PFSK-1 (cell line): ENCODE measurements at regions not wholly inside any gene's neighbourhood (a gene's known extent, or its start where the extent isn't known, plus 50 kb on each side); places are given as distances from the start of the nearest gene placed in this dataset.

Experiments
- FOXP2 ChIP-seq: optimal IDR thresholded peaks from 2 replicates; pipeline ENCODE3; 2011; ENCODE audit warnings: borderline replicate concordance, control low read depth, inconsistent platforms; ENCODE audit not compliant: insufficient read depth; ENCODE audit errors: extremely low read length, extremely low read depth
- POLR2AphosphoS5 ChIP-seq: IDR thresholded peaks from 2 replicates; pipeline ENCODE4 v1.6.1; 2012; ENCODE audit warnings: low read depth, mild to moderate bottlenecking, control low read depth, low read length, moderate library complexity
- SIN3A ChIP-seq: IDR thresholded peaks from 2 replicates; pipeline ENCODE4 v1.6.1; 2012; ENCODE audit warnings: mild to moderate bottlenecking, low read length, moderate library complexity, borderline replicate concordance; ENCODE audit not compliant: insufficient read depth
- TAF1 ChIP-seq: IDR thresholded peaks from 2 replicates; pipeline ENCODE4 v1.6.1; 2012; ENCODE audit warnings: low read length, control low read depth, borderline replicate concordance; ENCODE audit not compliant: insufficient read depth
- TF ChIP-seq, protein P1 (sequence below), 2 experiments: IDR thresholded peaks; 2 replicates each; pipeline versions ENCODE4 v1.6.1 to v1.8.0; 2011 to 2012; ENCODE audit warnings: low read depth in 2 of 2, low read length in 2 of 2, control low read depth in 1 of 2, inconsistent platforms in 1 of 2, mild to moderate bottlenecking in 1 of 2, moderate library complexity in 1 of 2; ENCODE audit not compliant: insufficient read depth in 1 of 2

DNA sequence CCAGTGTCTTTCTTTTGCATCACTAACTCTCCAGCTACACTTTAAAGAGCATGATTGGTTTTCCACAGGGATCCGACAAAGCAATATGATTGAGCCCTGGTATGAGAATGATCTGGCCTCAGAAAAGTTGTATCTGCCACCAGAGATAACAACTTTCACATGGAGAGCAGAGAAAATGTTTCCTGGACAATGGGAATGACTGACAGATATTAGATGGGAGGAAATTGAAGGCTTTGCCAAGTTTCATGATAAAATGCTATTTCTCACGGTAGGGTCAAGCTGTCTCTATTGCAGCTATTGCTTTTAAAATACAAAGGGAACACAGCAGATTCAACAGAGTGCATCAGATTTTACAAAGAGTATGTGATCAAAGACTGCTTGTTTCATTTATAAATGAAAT lies 56.4 kb upstream of the GLIS3 start:
- TF ChIP-seq TAF1 (no peak), POLR2AphosphoS5 (no peak), FOXP2 (no peak), SIN3A (no peak)
- TF ChIP-seq, protein P1, sequence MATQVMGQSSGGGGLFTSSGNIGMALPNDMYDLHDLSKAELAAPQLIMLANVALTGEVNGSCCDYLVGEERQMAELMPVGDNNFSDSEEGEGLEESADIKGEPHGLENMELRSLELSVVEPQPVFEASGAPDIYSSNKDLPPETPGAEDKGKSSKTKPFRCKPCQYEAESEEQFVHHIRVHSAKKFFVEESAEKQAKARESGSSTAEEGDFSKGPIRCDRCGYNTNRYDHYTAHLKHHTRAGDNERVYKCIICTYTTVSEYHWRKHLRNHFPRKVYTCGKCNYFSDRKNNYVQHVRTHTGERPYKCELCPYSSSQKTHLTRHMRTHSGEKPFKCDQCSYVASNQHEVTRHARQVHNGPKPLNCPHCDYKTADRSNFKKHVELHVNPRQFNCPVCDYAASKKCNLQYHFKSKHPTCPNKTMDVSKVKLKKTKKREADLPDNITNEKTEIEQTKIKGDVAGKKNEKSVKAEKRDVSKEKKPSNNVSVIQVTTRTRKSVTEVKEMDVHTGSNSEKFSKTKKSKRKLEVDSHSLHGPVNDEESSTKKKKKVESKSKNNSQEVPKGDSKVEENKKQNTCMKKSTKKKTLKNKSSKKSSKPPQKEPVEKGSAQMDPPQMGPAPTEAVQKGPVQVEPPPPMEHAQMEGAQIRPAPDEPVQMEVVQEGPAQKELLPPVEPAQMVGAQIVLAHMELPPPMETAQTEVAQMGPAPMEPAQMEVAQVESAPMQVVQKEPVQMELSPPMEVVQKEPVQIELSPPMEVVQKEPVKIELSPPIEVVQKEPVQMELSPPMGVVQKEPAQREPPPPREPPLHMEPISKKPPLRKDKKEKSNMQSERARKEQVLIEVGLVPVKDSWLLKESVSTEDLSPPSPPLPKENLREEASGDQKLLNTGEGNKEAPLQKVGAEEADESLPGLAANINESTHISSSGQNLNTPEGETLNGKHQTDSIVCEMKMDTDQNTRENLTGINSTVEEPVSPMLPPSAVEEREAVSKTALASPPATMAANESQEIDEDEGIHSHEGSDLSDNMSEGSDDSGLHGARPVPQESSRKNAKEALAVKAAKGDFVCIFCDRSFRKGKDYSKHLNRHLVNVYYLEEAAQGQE (IDR thresholded peaks at IDR 0.05; ENCODE audit: insufficient read depth in 1 of 2, low read depth in 2 of 2, low read length in 2 of 2) = no peak

DNA sequence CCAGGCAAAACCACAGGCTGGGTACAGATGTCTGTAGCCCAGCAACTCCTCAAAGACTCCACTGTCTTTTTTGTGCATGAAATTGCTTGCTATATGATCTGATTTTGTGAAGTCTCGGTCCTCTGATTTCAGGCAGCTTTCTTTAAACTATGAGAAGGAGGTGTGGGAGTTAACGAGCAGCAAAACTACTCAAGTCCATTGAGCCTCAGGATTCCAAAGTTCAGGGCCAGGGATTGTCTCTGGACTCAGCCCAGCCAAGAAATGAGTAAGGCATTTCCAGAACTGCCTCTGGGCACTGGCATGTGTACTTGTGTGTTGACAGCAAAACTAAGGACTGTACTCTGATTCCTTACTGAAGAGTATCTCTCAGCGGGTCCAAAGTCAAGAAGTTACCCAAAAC lies 53.4 kb upstream of the GLIS3 start:
- TF ChIP-seq POLR2AphosphoS5 (no peak), SIN3A (no peak), FOXP2 (no peak), TAF1 (no peak)
- TF ChIP-seq, protein P1 (IDR thresholded peaks at IDR 0.05; ENCODE audit: insufficient read depth in 1 of 2, low read depth in 2 of 2, low read length in 2 of 2) = no peak

DNA sequence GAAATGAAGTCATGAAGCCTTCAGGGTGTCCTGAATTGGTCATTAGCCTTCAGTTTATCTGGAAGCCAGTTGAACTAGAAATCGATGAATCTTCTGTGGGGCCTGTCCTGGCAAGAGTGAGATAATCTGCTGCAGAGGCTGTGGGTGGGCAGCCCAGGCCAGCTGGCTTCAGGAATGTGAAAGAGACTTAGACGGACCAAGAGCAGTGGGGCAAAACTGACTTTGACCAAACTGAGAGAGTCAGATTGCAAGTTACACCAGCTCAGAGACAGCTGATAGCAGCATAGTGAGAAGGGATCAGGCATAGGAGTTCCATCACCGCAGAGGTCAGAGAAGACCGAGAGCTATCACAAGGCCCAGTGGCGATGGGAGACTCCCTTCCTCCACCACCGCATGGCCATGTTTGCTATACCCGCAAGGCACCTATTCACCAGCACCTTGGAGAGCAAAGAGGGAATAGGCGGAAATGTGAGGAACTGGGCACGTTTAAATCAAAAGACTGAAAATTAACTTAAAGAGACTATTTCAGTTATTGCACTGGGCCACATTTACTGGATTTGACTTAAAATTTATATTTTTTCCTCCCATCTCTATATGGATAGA lies 50.0 kb upstream of the GLIS3 start:
- no peak for TF ChIP-seq TAF1
- TF ChIP-seq, protein P1 (IDR thresholded peaks at IDR 0.05; ENCODE audit: insufficient read depth in 1 of 2, low read depth in 2 of 2, low read length in 2 of 2) = 0 out of 4 replicates have a peak, but pooled peaks of 1 of the 2 experiments have one; percentile 50
